GM21367 (cell line): ENCODE measurements at regions not wholly inside any gene's neighbourhood (a gene's known extent, or its start where the extent isn't known, plus 50 kb on each side); places are given as distances from the start of the nearest gene placed in this dataset.

Experiments
- ATAC-seq: cut with Tn5 transposase; IDR thresholded peaks from one replicate; pipeline ENCODE4 v1.9.1; 2021; ENCODE audit not compliant: unreplicated experiment

- ATAC-seq: no peak
Observed at GRCh38 chr9:115169003-115169402, 51.0 kb upstream of the TNC start.

- ATAC-seq: no peak
Observed at GRCh38 chr9:115170358-115171073, 52.6 kb upstream of the TNC start.

- no peak for ATAC-seq
Observed at GRCh38 chr9:115171921-115172388, 54.0 kb upstream of the TNC start.

GRCh38 chr9:115182264-115182663 lies 64.3 kb upstream of the TNC start:
- no peak for ATAC-seq

- no peak for ATAC-seq
Observed at GRCh38 chr9:115183436-115183835, 65.5 kb upstream of the TNC start.

- ATAC-seq: no peak
Observed at GRCh38 chr9:115189686-115190085, 71.7 kb upstream of the TNC start.

- no peak for ATAC-seq
Observed at GRCh38 chr9:115191667-115192066, 73.7 kb upstream of the TNC start.

- no peak for ATAC-seq
Observed at GRCh38 chr9:115192280-115192679, 74.3 kb upstream of the TNC start.

- peak; percentile 67 for ATAC-seq
Observed at GRCh38 chr9:115192835-115193525, 75.0 kb upstream of the TNC start.

GRCh38 chr9:115193777-115194176 lies 75.8 kb upstream of the TNC start:
- ATAC-seq: no peak

GRCh38 chr9:115194216-115194615 lies 76.3 kb upstream of the TNC start:
- no peak for ATAC-seq

GRCh38 chr9:115195912-115196311 lies 78.0 kb upstream of the TNC start:
- ATAC-seq: no peak

- ATAC-seq: no peak
Observed at GRCh38 chr9:115196919-115197318, 79.0 kb upstream of the TNC start.

GRCh38 chr9:115198001-115198400 lies 80.0 kb upstream of the TNC start:
- ATAC-seq: no peak

GRCh38 chr9:115200711-115201505 lies 83.0 kb upstream of the TNC start:
- no peak for ATAC-seq

- no peak for ATAC-seq
Observed at GRCh38 chr9:115202181-115202580, 84.2 kb upstream of the TNC start.

GRCh38 chr9:115202960-115203751 lies 85.2 kb upstream of the TNC start:
- no peak for ATAC-seq

- peak; percentile 36 for ATAC-seq
Observed at GRCh38 chr9:115204904-115205453, 87.0 kb upstream of the TNC start.

GRCh38 chr9:115207003-115207836 lies 89.3 kb upstream of the TNC start:
- ATAC-seq: peak; percentile 40

GRCh38 chr9:115208501-115208900 lies 90.5 kb upstream of the TNC start:
- no peak for ATAC-seq
